DOHH2 (cell line): ENCODE measurements at regions not wholly inside any gene's neighbourhood (a gene's known extent, or its start where the extent isn't known, plus 50 kb on each side); places are given as distances from the start of the nearest gene placed in this dataset.

Source experiments
- EZH2phosphoT487 ChIP-seq: fragments of 200-600 bp; sonication (generic); IDR thresholded peaks from 2 replicates; pipeline ENCODE4 v1.6.1; 2017; ENCODE audit warnings: borderline replicate concordance, mild to moderate bottlenecking, antibody characterized with exemption, low read length, moderate library complexity, mixed read lengths
- TF ChIP-seq, protein P1 (sequence below): fragments of 200-600 bp; sonication (generic); IDR thresholded peaks from one replicate; pipeline ENCODE4 v1.5.1; 2014; ENCODE audit warnings: antibody characterized with exemption, mild to moderate bottlenecking, low read depth, low read length; ENCODE audit not compliant: poor library complexity, severe bottlenecking

DNA sequence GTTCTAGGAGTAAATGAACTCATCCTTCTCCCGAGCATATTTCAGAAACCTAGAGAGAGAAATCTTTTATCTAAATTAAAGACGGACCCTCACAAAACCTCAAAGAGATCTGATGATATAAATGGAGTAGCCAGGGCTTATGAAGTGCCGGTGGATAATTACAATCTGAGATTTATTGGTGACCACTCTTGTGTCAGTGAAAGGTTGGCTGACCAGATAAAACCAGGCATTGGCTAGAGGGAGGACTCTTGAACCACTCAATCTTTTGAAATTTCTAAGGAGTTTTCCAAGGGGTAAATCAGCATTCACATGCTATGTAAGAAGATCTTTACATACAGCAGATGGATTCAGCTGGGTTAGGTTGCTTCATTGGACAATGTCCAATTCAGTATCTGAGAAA is 227.3 kb upstream of the MMADHC start:
- TF ChIP-seq, protein P1, sequence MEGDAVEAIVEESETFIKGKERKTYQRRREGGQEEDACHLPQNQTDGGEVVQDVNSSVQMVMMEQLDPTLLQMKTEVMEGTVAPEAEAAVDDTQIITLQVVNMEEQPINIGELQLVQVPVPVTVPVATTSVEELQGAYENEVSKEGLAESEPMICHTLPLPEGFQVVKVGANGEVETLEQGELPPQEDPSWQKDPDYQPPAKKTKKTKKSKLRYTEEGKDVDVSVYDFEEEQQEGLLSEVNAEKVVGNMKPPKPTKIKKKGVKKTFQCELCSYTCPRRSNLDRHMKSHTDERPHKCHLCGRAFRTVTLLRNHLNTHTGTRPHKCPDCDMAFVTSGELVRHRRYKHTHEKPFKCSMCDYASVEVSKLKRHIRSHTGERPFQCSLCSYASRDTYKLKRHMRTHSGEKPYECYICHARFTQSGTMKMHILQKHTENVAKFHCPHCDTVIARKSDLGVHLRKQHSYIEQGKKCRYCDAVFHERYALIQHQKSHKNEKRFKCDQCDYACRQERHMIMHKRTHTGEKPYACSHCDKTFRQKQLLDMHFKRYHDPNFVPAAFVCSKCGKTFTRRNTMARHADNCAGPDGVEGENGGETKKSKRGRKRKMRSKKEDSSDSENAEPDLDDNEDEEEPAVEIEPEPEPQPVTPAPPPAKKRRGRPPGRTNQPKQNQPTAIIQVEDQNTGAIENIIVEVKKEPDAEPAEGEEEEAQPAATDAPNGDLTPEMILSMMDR = no peak
- TF ChIP-seq EZH2phosphoT487 = no peak
